DND-41 (cell line): ENCODE measurements at regions not wholly inside any gene's neighbourhood (a gene's known extent, or its start where the extent isn't known, plus 50 kb on each side); places are given as distances from the start of the nearest gene placed in this dataset.

ENCODE experiments used
- ATAC-seq: fragments of 200-7000 bp; cut with Tn5 transposase; 3 replicates; pipeline ENCODE4 v1.9.1; 2021; ENCODE audit warnings: low read depth; ENCODE audit not compliant: insufficient read depth
- DNase-seq: peaks from one replicate; pipeline ENCODE4 v3.0.0-alpha.2; 2020
- H2AFZ ChIP-seq: 2 replicates; pipeline ENCODE4 v1.6.0; 2012; ENCODE audit warnings: low read depth, low read length
- H3K27ac ChIP-seq: 2 replicates; pipeline ENCODE4 v1.5.1; 2012; ENCODE audit warnings: low read length, inconsistent platforms
- H3K27me3 ChIP-seq: fragments of 200-600 bp; sonication (generic); 2 replicates; pipeline ENCODE4 v1.6.0; 2012; ENCODE audit warnings: low read length, mild to moderate bottlenecking, inconsistent platforms; ENCODE audit not compliant: insufficient read depth, poor library complexity
- H3K36me3 ChIP-seq: 2 replicates; pipeline ENCODE4 v1.5.1; 2012; ENCODE audit warnings: low read length, inconsistent platforms; ENCODE audit not compliant: insufficient read depth
- H3K4me1 ChIP-seq: 2 replicates; pipeline ENCODE4 v1.5.1; 2012; ENCODE audit warnings: mild to moderate bottlenecking, low read length; ENCODE audit not compliant: insufficient read depth
- H3K4me2 ChIP-seq: 2 replicates; pipeline ENCODE4 v1.6.0; 2012; ENCODE audit warnings: mild to moderate bottlenecking, moderate library complexity, low read length, inconsistent platforms; ENCODE audit not compliant: insufficient read depth
- H3K4me3 ChIP-seq, 2 experiments: fragments of 200-600 bp in 1 of 2; shearing (Covaris generic) in 1 of 2; 2 replicates each; pipeline ENCODE4 v1.5.1; 2012 to 2016; ENCODE audit warnings: inconsistent platforms in 2 of 2, low read length in 2 of 2, mild to moderate bottlenecking in 2 of 2, low read depth in 1 of 2, moderate library complexity in 1 of 2
- H3K79me2 ChIP-seq: 2 replicates; pipeline ENCODE4 v1.6.0; 2012; ENCODE audit warnings: low read length, inconsistent platforms; ENCODE audit not compliant: insufficient read depth
- H3K9ac ChIP-seq: 2 replicates; pipeline ENCODE4 v1.6.0; 2012; ENCODE audit warnings: low read depth, mild to moderate bottlenecking, inconsistent platforms, low read length, moderate library complexity
- H3K9me3 ChIP-seq: 2 replicates; pipeline ENCODE4 v1.5.1; 2012; ENCODE audit warnings: low read length, moderate library complexity, mild to moderate bottlenecking, inconsistent platforms; ENCODE audit not compliant: insufficient read depth, severe bottlenecking
- H4K20me1 ChIP-seq: 2 replicates; pipeline ENCODE4 v1.6.0; 2012; ENCODE audit warnings: low read length; ENCODE audit not compliant: insufficient read depth
- EZH2 ChIP-seq: IDR thresholded peaks from 3 replicates; pipeline ENCODE4 v1.6.1; 2012; ENCODE audit warnings: borderline replicate concordance, low read depth, mild to moderate bottlenecking, moderate library complexity, low read length, inconsistent platforms; ENCODE audit not compliant: severe bottlenecking
- TF ChIP-seq, protein P1 (sequence below): IDR thresholded peaks from 2 replicates; pipeline ENCODE4 v1.5.1; 2012; ENCODE audit warnings: borderline replicate concordance, low read length, moderate library complexity, mild to moderate bottlenecking; ENCODE audit not compliant: poor library complexity, severe bottlenecking; ENCODE audit errors: extremely low read depth

DNA sequence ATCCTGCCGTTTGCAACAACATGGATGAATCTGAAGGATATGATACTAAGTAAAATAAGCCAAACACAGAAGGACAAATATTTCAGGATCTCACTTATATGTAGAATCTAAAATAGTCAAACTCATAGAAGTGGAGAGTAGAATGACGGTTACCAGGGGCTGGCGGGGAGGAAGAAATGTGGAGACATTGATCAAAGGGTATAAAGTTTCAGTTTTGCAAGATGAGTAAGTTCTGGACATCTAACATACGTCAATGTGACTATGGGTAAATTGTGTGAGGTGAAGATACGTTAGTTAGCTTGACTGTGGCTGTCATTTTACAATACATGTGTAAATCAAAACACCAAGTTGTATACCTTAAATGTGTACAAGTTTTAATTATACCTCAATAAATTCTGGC lies 200.3 kb downstream of the SNX18 start:
- Histone ChIP-seq H3K9me3 (no peaks in the 10 kb centered on the region), H2AFZ (no peak overlapping the region), H3K4me2 (no peak overlapping the region), H3K36me3 (no peaks in the 10 kb centered on the region), H3K4me3 (no peak overlapping the region), H3K9ac (no peak overlapping the region), H4K20me1 (no peaks in the 10 kb centered on the region), H3K27ac (no peak overlapping the region), H3K4me1 (no peaks in the 10 kb centered on the region), H3K79me2 (no peaks in the 10 kb centered on the region), H3K27me3 (no peaks in the 10 kb centered on the region)
- no peak for TF ChIP-seq EZH2
- TF ChIP-seq, protein P1, sequence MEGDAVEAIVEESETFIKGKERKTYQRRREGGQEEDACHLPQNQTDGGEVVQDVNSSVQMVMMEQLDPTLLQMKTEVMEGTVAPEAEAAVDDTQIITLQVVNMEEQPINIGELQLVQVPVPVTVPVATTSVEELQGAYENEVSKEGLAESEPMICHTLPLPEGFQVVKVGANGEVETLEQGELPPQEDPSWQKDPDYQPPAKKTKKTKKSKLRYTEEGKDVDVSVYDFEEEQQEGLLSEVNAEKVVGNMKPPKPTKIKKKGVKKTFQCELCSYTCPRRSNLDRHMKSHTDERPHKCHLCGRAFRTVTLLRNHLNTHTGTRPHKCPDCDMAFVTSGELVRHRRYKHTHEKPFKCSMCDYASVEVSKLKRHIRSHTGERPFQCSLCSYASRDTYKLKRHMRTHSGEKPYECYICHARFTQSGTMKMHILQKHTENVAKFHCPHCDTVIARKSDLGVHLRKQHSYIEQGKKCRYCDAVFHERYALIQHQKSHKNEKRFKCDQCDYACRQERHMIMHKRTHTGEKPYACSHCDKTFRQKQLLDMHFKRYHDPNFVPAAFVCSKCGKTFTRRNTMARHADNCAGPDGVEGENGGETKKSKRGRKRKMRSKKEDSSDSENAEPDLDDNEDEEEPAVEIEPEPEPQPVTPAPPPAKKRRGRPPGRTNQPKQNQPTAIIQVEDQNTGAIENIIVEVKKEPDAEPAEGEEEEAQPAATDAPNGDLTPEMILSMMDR: no peak
- DNase-seq (no peak), ATAC-seq (no peak)

DNA sequence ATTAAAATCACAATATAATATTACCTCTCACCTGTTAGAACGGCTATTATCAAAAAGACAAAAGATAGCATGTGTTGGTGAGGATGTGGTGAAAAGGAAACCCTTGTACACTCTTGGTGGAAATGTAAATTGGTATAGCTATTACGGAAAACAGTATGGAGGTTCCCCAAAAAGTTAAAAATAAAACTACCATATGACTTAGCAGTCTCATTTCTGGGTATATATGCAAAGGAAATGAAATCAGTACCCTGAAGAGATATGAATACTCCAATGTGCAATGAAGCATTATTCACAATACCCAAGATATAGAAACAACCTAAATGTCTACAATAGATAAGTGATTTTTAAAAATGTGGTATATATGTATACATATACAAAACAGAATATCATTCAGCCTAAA lies 199.9 kb downstream of the SNX18 start:
- H3K4me3 ChIP-seq: no peak overlapping the region
- no peak for DNase-seq
- no peaks in the 10 kb centered on the region for H3K4me1 ChIP-seq
- no peak overlapping the region for H3K9ac ChIP-seq
- H3K36me3 ChIP-seq: no peaks in the 10 kb centered on the region
- ATAC-seq: no peak
- H3K9me3 ChIP-seq: no peaks in the 10 kb centered on the region
- H3K79me2 ChIP-seq: no peaks in the 10 kb centered on the region
- TF ChIP-seq EZH2: no peak
- TF ChIP-seq, protein P1: no peak
- no peaks in the 10 kb centered on the region for H3K27me3 ChIP-seq
- no peak overlapping the region for H3K4me2 ChIP-seq
- no peak overlapping the region for H3K27ac ChIP-seq
- no peaks in the 10 kb centered on the region for H4K20me1 ChIP-seq
- no peak overlapping the region for H2AFZ ChIP-seq

DNA sequence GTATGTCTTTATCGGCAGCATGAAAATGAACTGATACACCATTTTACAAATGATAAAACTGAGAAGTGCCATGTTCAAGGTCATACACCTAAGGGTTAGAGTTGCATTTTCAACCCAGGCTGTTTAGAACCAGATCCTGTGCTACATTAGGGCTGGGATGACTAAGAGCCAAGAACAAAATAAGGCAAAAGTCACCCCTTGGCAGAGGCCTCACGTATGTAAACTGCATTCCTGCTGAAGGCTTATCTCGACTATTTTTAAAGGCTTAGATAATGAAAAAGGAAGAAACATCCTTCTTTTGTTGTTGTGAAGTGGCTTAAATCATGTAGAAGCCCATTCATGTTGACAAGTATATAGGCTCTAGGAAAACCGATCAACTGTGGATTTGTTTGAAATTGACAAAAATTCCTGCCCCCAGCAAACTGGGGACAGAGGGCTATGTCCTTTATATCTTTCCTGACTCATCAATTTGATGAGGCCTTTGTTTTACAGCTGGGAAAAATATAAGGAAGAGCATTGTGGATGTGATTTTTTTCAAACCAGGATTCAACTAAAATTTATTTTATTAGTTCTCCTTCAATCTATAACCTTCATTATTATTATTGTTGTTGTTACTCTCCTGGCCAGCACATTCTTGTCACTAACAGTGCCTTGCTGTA lies 196.5 kb downstream of the SNX18 start:
- Histone ChIP-seq H3K36me3 (no peaks in the 10 kb centered on the region), H3K79me2 (no peaks in the 10 kb centered on the region), H3K27ac (no peak overlapping the region), H3K4me1 (no peaks in the 10 kb centered on the region), H3K4me2 (no peak overlapping the region), H3K4me3 (no peak overlapping the region), H3K9me3 (no peaks in the 10 kb centered on the region), H2AFZ (no peak overlapping the region), H3K27me3 (no peaks in the 10 kb centered on the region), H3K9ac (no peak overlapping the region), H4K20me1 (no peaks in the 10 kb centered on the region)
- no peak for TF ChIP-seq EZH2
- TF ChIP-seq, protein P1: no peak
- ATAC-seq (no peak), DNase-seq (no peak)
